Ovary (tissue), 3 donors: ENCODE measurements at regions not wholly inside any gene's neighbourhood (a gene's known extent, or its start where the extent isn't known, plus 50 kb on each side); places are given as distances from the start of the nearest gene placed in this dataset.

Source experiments
- EP300 ChIP-seq: sonication (generic); formaldehyde crosslinking; IDR thresholded peaks from one replicate; pipeline ENCODE4 v1.6.1; 2017; ENCODE audit warnings: antibody characterized with exemption
- POLR2A ChIP-seq: fragments of 450-650 bp; IDR thresholded peaks from one replicate; pipeline ENCODE4 v1.6.1; 2017; ENCODE audit warnings: antibody characterized with exemption, mild to moderate bottlenecking, moderate library complexity
- TF ChIP-seq, protein P1 (sequence below), 3 donors: fragments of 450-650 bp in 2 of 3; fragments of 200-600 bp in 1 of 3; IDR thresholded peaks; one replicate each; pipeline versions ENCODE4 v1.5.1 to v1.8.0; 2016 to 2022; ENCODE audit warnings: antibody characterized with exemption in 3 of 3, mild to moderate bottlenecking in 1 of 3
- donor health status: DM: no; HTN: no; CAD: no.

DNA sequence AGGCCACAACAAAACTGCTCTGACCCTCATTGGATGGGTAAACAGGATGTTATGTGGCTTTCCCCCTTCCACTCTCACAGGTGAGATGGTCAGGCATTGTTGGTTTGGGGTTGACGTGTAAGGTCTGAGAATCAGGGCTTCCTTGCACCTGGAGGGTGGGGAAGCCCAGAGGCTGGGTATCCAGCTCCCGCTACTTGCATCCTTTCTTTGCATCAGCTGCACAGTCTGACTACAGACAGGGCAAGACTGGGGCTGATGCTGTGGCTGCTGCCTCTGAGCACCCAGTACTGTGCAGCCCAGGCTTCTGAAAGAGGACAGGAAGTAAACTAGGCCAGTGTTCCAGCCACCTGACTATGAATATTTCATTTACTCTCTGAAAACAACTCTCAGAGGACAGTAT is 58.0 kb upstream of the ATP2B2 start:
- TF ChIP-seq, protein P1, sequence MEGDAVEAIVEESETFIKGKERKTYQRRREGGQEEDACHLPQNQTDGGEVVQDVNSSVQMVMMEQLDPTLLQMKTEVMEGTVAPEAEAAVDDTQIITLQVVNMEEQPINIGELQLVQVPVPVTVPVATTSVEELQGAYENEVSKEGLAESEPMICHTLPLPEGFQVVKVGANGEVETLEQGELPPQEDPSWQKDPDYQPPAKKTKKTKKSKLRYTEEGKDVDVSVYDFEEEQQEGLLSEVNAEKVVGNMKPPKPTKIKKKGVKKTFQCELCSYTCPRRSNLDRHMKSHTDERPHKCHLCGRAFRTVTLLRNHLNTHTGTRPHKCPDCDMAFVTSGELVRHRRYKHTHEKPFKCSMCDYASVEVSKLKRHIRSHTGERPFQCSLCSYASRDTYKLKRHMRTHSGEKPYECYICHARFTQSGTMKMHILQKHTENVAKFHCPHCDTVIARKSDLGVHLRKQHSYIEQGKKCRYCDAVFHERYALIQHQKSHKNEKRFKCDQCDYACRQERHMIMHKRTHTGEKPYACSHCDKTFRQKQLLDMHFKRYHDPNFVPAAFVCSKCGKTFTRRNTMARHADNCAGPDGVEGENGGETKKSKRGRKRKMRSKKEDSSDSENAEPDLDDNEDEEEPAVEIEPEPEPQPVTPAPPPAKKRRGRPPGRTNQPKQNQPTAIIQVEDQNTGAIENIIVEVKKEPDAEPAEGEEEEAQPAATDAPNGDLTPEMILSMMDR (IDR thresholded peaks at IDR 0.05), result no peak
- TF ChIP-seq POLR2A (no peak), EP300 (no peak)
